GM21367 (cell line): ENCODE measurements at regions not wholly inside any gene's neighbourhood (a gene's known extent, or its start where the extent isn't known, plus 50 kb on each side); places are given as distances from the start of the nearest gene placed in this dataset.
A peak's percentile ranks its signal among the peaks of the same experiment; 100 is the strongest.

Experiments used
- ATAC-seq: cut with Tn5 transposase; IDR thresholded peaks from one replicate; pipeline ENCODE4 v1.9.1; 2021; ENCODE audit not compliant: unreplicated experiment

DNA sequence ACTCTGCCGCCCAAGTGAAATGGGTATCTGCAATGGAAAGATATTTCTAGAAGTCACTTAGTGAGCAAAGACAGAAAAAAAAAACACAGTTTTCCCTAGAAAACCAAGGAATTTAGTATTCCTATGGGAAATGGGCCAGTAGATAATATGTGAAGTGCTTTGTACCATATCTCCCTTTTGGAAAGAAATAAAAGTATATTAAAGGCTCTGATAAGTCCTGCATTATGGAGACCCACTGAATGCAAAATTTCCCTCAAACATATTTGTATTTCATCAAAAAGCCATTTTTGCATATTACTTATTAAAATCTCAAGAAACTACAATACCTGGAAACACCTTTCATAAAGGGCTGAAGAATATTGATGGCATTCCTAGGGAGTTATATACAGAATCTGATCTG is 51.6 kb upstream of the DYNLRB2 start:
- no peak for ATAC-seq

- no peak for ATAC-seq
Observed at GRCh38 chr16:80488167-80488566, 52.6 kb upstream of the DYNLRB2 start.

GRCh38 chr16:80480664-80481063 is 60.1 kb upstream of the DYNLRB2 start:
- ATAC-seq: no peak

- no peak for ATAC-seq
Observed at GRCh38 chr16:80477838-80478237, 63.0 kb upstream of the DYNLRB2 start.

- ATAC-seq: no peak
Observed at GRCh38 chr16:80468029-80468428, 72.8 kb upstream of the DYNLRB2 start.

- ATAC-seq: peak; percentile 77
Observed at GRCh38 chr16:80466024-80466987, 74.5 kb upstream of the DYNLRB2 start.

GRCh38 chr16:80463751-80464495 is 76.9 kb upstream of the DYNLRB2 start:
- no peak for ATAC-seq

DNA sequence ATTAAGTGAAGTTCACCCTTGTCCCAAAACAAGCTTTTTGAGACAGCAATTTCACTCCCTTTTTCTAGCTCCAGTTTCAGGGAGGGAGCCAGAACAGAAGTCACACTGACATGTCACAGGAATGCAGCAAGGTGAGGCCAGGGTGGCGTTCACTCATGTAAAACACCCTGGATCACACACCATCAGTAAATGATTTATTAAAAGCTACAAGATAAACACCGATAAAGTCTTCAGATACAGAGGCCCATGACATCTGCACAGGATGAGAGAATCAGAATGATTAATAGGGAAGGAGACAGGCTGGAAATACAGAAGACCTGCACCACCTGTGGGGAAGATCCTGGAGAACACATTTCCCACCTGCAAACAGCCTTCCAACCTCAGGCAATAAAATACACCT is 77.5 kb upstream of the DYNLRB2 start:
- no peak for ATAC-seq

- ATAC-seq: no peak
Observed at GRCh38 chr16:80462917-80463316, 77.9 kb upstream of the DYNLRB2 start.

DNA sequence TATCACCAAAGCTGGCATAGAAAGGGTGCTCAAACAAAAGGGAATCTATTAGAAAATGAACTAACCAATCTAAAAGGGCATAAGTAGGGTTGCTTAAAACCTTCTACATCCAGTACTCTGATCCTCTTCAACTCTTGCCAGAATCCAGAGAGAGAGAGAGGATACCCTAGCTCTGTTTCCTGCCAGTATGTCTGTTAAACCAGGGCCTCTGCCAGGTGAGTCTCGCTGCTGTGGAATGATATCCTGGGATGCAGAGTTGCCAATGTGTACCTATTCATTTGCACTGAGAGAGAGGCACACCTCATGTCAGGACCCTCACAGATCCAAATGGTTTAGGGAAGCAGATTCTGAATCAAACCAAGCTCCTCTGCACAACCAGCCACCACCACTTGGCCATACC is 79.8 kb upstream of the DYNLRB2 start:
- ATAC-seq: no peak

DNA sequence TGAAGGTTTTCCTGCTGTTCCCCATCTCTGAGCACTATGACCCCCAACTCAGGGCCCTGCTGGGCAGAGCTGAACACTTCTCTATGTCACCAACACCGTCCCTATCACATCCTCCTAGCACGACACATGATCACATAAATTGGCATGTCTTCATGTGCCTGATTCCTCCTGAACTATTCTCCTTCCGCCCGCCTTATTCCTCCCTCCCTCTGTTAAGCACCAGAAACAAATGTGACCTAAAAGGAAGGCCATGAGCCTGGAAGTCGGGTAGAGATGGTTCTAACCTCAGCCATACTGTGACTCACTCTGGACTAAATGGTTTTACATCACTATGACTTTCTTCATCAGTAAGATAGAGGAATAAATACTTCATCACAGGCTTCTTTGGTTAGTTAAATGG is 80.8 kb upstream of the DYNLRB2 start:
- ATAC-seq: no peak

DNA sequence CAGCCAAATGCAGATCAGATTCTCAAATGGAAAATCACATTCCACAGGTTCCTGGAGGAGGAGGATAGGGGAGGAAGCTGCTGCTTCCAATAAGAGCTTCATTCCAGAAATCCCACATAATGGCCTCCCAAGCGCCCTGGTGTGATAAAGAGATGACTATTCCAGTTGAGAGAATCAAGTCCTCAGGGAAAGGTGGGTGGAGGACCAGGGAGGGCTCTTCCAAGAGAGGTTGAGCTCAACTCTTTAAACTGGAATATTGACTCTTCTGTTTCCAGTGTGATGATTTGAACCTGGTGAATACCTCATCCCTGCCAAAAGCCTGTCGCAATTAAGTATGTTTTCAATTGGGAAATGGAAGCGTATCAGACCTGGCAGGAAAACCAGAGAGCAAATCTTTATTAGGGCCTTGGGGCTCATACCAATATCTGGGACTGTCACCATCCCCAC is 81.4 kb upstream of the DYNLRB2 start:
- no peak for ATAC-seq

DNA sequence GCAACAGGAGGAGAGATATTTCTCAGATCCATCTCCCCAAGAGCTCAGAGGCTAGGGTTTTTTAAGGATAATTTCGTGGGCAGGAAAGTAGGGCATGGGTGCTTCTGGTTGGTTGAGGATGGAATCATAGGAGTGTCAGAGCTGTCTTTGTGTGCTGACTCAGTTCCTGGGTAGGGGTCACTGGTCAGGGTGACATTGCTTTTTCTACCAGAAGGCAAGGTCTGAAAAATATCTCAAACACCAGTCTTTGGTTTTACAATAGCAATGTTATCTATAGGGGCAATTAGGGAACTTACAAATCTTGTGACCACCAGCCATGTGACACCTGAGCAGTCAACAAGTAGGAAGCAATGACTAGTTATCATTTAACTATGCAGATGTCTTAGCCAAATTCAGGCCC is 82.9 kb upstream of the DYNLRB2 start:
- no peak for ATAC-seq

- ATAC-seq: no peak
Observed at GRCh38 chr16:80454802-80455201, 86.0 kb upstream of the DYNLRB2 start.

GRCh38 chr16:80449392-80449791 is 91.4 kb upstream of the DYNLRB2 start:
- no peak for ATAC-seq

DNA sequence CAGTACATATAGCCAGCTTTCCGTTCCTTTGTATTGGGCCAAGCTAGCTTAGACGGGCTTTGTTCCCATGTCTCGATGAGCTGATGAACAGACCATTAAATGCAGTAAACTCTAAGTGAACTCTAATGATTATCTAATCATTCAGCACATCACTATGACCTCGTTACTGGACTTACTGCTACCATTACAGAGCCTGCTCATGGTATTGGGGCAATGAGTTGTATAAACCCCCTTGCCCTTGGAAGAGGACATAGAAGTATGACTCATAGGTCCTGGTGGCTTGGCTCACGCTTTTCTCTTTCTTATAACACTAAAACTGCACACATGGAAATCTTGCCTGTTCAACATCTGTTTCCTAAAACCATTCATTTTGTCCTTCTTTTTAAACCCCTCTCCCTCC is 93.6 kb upstream of the DYNLRB2 start:
- no peak for ATAC-seq

DNA sequence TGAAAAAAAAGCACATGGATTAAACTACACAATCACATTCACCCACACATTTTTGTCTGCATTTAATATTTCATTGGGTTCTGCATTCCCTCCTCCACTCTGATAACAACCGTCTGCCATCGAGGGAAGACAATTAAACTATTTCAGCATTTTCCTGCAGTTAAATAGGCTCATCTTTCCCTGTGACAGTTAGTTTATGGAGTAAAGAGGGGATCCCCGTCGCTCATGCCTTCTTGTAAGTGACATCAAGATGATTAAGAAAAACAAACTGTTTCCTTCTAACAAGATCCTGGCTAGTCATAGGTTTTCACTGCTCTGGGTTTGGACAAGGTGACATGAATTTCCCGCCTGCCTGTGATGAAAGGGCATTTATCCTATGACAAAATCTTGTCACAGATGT is 98.0 kb upstream of the DYNLRB2 start:
- no peak for ATAC-seq

DNA sequence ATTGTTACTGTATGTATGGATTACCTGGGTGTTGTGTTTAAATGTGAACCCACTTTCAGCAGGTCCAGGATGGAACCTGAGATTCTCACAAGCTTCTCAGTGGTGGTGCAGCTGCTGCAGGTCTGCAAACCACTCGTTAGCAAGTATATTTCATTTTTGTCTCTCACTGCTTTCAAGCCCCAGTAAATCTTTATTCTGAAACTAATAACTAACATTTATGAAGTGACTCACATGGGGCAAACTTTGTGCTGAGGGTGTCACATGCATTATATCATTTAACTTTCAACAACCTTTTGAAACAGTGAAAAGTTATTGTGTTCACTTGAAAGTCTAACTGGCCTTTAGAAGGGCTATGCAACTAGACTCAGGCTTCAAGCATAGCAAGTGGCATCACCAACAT is 98.9 kb upstream of the DYNLRB2 start:
- ATAC-seq: no peak

DNA sequence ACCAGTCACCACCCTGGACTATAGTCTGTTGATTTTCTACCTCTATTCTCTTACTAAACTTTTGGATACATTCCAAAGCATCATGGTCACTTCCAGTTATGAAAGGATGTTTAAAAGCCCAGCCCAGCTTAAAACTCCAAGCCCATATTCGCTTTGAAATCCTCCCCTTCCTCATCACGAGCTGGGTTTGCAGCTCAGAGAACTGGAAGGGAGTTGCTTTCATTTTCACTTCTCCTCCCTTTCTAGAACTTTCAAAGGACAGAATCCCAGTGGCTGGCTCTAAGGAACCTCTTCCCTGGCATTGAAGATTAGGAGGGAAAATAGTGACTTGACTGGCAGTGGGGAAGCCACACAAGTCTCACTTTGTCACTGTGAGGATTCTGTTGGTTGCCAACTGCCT is 100.1 kb upstream of the DYNLRB2 start:
- no peak for ATAC-seq

DNA sequence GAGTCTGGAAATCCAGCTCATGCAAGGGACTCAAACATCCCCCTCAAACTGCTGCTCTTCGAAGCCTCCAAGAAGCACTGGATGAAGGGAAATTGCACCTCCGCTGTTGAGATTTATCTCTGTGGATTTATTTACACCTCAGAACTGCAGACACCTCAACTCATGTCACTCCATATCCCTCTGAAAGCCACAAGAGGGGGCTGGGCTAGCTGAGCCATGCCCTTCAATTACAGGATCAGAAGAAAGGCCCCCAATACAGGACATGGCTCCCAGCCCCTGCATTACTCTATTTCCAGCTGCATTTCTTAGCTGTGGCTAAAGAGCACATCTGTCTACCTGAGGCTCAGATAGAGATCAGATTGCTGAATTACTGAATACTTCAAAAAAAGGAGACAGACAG is 103.1 kb upstream of the DYNLRB2 start:
- no peak for ATAC-seq

GRCh38 chr16:80436510-80436909 is 104.3 kb upstream of the DYNLRB2 start:
- ATAC-seq: no peak

DNA sequence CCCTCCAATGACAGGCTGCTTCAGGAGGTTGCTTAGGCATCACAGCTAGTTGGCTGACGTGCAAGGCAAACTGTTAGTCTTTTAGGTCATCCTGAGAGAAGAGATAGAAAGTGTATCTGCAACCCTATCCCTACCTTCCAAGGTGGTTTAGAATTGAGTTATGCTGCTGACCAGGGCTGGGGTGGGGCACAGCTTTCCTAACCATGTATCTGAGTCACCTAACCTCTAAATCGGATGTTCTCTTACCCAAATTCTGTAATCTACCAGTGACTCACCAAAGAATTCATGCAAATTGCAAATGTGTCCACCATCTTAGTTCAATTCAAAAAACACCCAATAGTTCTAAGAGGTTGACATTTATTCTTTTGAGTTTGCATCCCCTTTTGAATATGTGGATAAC is 107.2 kb upstream of the DYNLRB2 start:
- ATAC-seq: no peak
